Posterior cingulate gyrus (tissue), 11 donors: ENCODE measurements at regions not wholly inside any gene's neighbourhood (a gene's known extent, or its start where the extent isn't known, plus 50 kb on each side); places are given as distances from the start of the nearest gene placed in this dataset.
"Not testable (repeated sequence)": the region's sequence is repeated elsewhere in the genome, so short reads cannot be mapped to it uniquely, and the experiment has no call there.

Source experiments
- DNase-seq, 10 donors: peaks; one replicate each; pipeline versions ENCODE4 v3.0.0 to v3.0.0-alpha.2; 2020 to 2021; ENCODE audit warnings: mixed read lengths in 3 of 10
- intact Hi-C: fragments of 100-400 bp; cut with DNase I; formaldehyde crosslinking; loops from one replicate; pipeline ENCODE4 v1.15.1; 2023

GRCh38 chr1:157301477-157302198, 163.4 kb upstream of the ETV3 start:
- DNase-seq: peak in 1 of 10 donors; percentile 49
- intact Hi-C loops: no loop called here

GRCh38 chr1:157294387-157295145, 156.4 kb upstream of the ETV3 start:
- intact Hi-C loops: not testable (repeated sequence)

GRCh38 chr1:157292809-157293564, 154.8 kb upstream of the ETV3 start:
- no peak for DNase-seq
- intact Hi-C loops: no loop called here

More at GRCh38 chr1:157294387-157295145, 156.4 kb upstream of the ETV3 start:
- DNase-seq: not testable (repeated sequence)

- no peak for DNase-seq
- intact Hi-C loops: no loop called here
Observed at GRCh38 chr1:157292302-157292701, 154.1 kb upstream of the ETV3 start.

- no peak for DNase-seq
- intact Hi-C loops: no loop called here
Observed at GRCh38 chr1:157291083-157291482, 152.9 kb upstream of the ETV3 start.

- intact Hi-C loops: no loop called here
- no peak for DNase-seq
Observed at GRCh38 chr1:157289424-157290105, 151.4 kb upstream of the ETV3 start.

GRCh38 chr1:157288996-157289395, 150.8 kb upstream of the ETV3 start:
- intact Hi-C loops: no loop called here
- no peak for DNase-seq

- DNase-seq: no peak
- intact Hi-C loops: no loop called here
Observed at GRCh38 chr1:157288492-157288891, 150.3 kb upstream of the ETV3 start.

GRCh38 chr1:157288006-157288405, 149.8 kb upstream of the ETV3 start:
- DNase-seq: no peak
- intact Hi-C loops: no loop called here

- intact Hi-C loops: no loop called here
Observed at GRCh38 chr1:157287462-157287861, 149.3 kb upstream of the ETV3 start.

GRCh38 chr1:157286646-157287420, 148.6 kb upstream of the ETV3 start:
- intact Hi-C loops: no loop called here
- DNase-seq: no peak

More at GRCh38 chr1:157287462-157287861, 149.3 kb upstream of the ETV3 start:
- no peak for DNase-seq

- no peak for DNase-seq
- intact Hi-C loops: no loop called here
Observed at GRCh38 chr1:157286096-157286495, 147.9 kb upstream of the ETV3 start.

- DNase-seq: no peak
Observed at GRCh38 chr1:157284451-157284850, 146.3 kb upstream of the ETV3 start.

GRCh38 chr1:157279802-157280140, 141.6 kb upstream of the ETV3 start:
- intact Hi-C loops: no loop called here

More at GRCh38 chr1:157284451-157284850, 146.3 kb upstream of the ETV3 start:
- intact Hi-C loops: no loop called here

GRCh38 chr1:157279138-157279801, 141.1 kb upstream of the ETV3 start:
- intact Hi-C loops: no loop called here
- no peak for DNase-seq

More at GRCh38 chr1:157279802-157280140, 141.6 kb upstream of the ETV3 start:
- no peak for DNase-seq

GRCh38 chr1:157278383-157279137, 140.4 kb upstream of the ETV3 start:
- intact Hi-C loops: no loop called here
- DNase-seq: no peak

GRCh38 chr1:157277913-157278312, 139.7 kb upstream of the ETV3 start:
- intact Hi-C loops: no loop called here
- DNase-seq: no peak

GRCh38 chr1:157277281-157277680, 139.1 kb upstream of the ETV3 start:
- intact Hi-C loops: no loop called here
- no peak for DNase-seq
